Endothelial cell of hepatic sinusoid (primary cell): ENCODE measurements at regions not wholly inside any gene's neighbourhood (a gene's known extent, or its start where the extent isn't known, plus 50 kb on each side); places are given as distances from the start of the nearest gene placed in this dataset.

Experiments
- in situ Hi-C: cut with HindIII; loops from 2 replicates; pipeline ENCODE4 v1.10.0; 2017; ENCODE audit warnings: low sequenced_read_pairs

DNA sequence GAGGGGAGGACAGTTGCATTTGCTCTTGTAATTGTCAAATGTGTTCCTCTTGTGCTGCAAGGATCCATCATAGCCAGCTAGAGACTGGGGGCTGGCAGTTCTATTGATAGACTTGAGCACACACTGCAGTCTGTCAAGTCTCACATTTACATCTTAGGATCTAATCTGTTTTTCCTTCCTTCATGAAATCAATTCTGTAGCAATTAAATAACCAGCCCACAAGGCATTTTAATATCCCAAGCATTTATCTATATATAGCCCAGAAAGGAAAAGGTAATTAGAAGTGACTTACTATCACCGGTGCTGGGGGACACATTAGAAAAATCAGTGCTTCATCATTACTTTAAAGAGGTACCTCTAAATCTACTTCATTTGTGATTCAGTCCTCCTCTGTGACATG lies 143.0 kb upstream of the STXBP5 start:
- in situ Hi-C loops, result no loop called here

DNA sequence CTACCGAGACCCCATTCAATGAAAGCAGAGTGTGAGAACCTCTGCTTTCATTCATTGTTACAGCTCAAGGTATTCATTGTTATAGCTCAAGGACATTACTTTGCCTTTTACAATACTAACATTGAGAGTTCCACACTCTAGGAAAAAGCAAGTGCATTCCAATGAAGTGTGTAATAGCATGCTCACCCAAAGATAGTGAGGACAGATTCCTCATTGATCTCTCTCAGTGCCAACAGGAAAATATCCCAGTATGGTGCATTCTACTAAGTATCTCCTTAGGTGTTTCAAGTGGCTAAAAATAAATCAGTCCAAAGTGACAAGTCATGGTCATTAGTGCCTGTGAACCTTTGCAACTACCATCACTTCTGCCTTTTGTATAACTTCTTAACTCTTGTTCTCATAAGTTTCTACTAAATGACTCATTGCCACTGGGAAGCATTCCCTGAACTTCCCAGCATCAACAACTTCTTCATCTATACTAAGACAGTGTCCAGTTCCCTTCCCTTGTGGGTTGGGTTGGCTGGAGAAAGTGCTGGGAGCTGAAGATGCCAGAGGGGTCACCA lies 140.7 kb upstream of the STXBP5 start:
- in situ Hi-C loops, result no loop called here

DNA sequence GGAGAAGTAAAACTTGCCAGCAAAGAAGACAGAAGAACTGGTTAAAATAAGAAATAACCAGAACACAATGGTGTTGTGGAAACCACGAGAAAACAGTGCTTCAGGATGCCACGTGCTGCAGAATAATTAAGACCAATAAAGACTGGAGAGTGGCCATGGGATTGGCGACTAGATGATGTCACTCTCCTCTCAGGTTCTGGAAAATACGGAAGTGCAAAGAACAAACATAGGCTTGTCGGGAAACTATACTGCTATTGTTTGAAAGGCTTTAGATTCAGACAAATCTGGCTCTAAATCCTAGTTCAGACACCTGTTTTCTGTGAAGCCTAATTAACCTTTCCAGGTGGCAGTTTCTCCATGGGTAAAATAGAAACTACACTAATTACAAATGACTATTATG lies 138.4 kb upstream of the STXBP5 start:
- in situ Hi-C loops, result no loop called here

DNA sequence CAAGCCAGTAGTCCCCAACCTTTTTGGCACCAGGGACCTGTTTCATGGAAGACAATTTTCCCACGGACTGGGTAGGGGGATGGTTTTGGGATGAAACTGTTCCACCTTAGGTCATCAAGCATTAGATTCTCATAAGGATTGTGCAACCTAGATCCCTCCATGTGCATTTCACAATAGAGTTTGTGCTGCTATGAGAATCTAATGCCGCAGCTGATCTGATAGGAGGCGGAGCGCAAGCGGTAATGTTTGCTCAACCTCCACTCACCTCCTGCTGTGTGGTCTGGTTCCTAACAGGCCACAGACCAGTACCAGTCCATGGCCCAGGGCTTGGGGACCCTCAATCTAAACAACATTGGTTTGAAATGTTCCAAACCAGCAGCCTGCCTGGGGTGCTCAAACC lies 137.0 kb upstream of the STXBP5 start:
- in situ Hi-C loops, result no loop called here

DNA sequence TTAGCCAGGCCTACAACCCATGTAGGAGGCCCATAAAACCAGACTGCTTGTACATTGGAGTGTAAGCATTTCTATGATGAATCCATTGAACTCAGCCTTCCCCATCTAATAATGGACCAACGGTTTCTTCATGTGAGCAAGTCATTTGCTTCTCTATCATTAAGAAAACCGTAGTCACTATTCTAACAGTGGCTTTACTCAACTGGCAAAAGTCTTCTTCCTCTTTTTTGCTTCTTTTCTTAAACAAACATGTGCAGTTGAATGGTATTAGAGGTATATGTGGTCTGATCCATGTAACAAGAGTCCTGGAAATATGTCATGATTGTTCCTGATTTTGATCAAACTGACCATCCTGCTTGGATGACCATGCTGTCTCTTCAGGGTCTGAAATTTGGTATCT lies 132.4 kb upstream of the STXBP5 start:
- in situ Hi-C loops, result no loop called here

DNA sequence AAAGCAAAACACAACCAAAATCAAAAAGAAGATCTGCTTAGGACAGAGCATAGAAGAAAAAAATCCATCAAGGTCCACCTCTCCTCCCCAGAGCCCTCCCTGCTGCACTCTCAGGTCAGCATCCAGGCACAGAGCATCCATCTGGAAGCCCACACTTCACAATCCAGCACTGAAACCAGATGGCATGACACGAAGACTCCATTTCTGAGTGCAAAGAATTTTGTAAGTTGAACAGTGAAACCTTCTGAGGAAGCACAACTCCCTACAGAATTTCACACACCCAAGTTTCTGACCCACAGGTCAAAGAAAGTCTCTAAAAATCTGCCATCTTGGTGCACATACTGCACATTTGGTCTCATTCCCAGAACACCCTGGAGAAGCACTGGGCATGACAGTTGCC lies 128.8 kb upstream of the STXBP5 start:
- in situ Hi-C loops, result no loop called here

DNA sequence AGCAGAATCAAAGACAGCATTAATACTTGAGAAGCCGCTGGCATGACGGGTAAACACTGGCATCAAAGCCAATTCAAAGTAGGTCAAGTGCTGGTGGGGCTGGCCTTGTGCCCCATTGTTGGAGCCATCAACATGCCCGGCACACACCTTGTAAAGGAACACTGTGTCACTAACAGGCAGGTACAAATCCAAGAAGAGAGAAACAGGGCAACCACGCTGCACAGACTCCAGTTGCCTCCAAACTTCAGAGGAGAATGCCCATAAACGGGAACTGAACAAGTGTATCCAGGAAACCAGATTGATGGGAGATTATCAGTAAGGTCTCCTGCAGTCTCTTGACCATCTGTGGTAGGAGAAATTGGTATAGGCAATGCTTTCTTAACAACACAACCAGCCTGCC lies 127.0 kb upstream of the STXBP5 start:
- in situ Hi-C loops, result no loop called here

DNA sequence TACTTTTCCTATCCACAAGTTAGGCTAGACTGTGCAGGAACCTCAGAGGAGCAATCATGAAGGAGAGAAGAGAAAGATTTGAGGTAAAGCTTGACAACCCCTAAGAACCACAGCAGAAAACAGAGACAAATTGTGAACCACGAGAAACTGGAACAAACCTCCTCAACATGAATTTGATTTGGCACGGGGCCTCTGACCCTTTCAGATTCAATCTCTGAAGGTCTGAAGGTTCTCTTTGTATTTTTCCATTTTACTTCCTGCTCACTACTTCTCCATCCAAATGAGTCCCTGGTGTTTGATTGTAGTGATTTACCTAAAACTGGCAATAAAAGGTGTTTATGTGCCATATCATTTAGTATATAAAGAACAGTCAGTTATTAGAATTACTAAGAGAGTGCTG lies 126.1 kb upstream of the STXBP5 start:
- in situ Hi-C loops, result no loop called here

DNA sequence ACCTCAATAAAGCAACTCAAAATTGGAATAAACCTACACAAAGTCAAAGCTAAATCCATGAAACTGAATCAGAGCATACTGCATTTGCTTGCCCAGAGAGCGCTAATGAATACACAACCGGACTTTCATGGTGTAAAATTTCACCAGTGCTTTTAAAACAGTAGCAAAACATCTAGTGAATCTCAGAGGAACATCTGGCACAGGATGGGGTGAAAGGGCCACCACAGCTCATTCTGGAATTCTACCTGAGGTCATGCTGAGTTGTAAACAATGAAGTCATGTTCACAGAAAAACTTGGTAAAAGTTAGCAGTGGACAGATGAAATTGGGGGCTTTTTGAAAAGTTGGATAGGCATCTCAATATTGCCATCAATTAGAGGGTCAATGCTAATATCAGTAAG lies 125.6 kb upstream of the STXBP5 start:
- in situ Hi-C loops, result no loop called here

DNA sequence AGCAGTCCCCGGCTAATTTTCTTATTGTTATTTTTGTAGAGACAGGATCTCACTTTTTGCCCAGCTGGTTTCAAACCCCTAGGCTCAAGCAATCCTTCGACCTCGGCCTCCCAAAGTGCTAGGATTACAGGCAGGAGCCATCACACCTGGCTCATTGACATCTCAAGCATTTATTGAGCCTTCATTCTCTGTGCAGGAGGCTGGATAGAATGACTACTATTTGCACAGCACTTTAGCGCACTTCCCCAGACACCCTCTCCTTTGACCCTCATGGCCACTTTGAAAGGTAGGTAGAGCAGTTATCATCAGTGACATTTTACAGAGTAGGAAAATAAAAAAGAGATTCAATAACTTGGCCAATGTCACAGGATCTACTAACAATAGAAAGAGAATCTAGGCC lies 124.0 kb upstream of the STXBP5 start:
- in situ Hi-C loops, result no loop called here

DNA sequence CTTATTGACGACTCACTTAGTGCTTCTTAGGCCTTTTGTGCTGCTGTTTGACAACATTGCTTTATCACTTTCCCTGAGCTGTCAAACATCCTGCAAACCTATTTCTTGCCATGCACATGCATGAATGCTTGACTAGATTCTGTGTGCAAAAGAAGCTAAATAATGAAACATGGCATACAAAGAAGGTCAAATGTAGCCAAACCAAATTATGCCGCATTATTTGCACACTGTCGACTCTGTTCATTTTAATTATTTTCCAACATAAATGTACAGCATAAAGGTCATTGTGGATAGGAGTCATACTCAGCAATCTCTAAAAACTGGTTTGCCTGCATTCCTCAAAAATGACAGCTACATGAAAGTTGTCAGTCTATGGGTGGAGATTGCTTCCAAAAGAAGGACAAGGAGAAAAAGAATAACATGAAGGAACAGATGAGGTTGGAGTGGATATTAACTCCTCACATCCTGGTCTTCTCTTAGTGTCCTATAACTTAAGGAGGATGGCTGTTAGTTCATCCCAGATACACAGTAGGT lies 123.1 kb upstream of the STXBP5 start:
- in situ Hi-C loops, result no loop called here

DNA sequence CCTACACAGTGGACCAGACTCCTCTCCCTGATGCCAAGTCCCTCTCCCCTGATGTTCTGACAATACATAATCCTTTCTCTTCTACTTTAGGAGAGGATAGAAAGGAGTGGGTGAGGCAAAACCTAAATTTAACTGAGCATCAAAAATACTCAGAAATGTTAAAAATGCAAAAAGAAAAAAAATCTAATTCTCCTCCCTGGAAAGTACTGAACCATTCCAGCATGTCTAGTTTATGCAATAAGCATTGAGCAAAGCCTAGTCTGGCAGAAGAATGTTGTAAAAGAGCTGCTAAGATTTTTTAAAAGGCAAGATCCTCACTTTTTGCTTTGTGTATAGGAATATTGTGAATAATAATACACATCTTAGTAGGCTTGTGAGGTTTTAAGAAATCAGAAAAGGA lies 116.6 kb upstream of the STXBP5 start:
- in situ Hi-C loops, result no loop called here

DNA sequence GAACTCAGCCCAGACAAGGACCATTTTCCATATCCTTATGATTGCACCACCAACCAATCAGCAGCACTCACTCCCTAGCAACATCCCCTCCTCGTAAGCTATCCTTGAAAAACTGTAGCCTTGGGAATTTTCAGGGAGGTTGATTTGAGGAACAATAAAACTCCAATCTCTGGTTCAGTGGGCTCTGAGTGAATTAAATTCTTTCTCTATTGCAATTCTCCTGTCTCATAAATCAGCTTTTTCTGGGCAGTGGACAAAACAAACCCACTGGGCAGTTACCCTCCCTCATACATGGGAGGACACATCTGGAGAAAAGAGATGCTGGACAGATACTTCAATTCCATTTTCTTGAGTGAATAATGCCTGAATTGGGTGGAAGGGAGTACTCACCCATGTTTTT lies 115.4 kb upstream of the STXBP5 start:
- in situ Hi-C loops, result no loop called here

DNA sequence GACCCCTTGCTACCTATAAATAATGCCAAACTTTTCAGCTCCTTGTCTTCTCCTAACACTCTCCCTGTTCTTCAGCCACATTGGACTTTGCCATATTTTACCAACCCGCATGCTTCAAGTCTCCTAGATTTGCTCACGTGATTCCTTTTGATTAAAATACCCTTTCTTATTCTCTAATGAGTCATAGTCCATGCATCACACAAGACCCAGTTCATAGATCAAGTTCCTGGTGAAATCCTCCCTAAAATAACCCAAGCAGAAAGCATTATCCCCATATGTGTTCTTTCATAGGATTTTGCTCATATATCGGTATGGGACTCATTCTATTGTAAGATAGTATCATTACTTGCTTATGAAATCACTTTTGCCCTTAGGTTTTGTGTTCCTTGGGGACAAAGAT lies 108.9 kb upstream of the STXBP5 start:
- in situ Hi-C loops, result no loop called here

DNA sequence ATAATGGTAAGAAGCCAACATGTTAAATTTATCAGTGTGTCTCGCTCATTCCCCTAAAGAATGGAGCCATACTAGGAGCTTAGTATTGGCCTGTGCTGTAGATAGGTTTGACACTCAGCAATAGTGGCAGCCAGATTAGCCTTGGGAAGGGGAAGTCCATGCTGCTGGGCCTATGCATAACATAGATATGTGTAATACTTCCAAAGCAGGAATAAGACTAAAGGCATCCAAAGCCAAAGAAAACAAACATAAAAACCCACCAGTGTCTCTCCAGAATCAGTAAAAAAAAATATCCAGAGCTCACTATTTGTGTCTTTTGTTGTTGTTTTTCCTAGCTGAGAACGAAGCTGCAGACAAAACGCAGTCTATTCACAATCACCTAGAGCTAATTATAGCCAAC lies 104.2 kb upstream of the STXBP5 start:
- in situ Hi-C loops, result no loop called here

DNA sequence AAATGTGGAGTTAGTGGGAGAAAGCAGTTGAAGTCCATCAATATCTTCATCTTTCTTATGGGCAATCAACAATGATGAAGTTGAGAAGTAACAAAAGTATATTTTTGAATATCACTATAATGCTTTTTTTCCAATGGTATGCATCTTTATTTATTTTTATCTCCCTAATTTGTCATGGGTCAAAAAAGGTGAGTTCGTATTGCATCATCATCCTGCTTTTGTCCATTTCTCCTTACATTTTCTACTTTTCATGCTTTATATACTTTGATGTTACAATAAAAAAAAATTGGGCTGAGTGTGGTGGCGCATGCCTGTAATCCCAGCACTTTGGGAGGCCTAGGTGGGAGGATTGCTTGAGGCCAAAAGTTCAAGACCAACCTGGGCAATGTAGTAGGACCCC lies 101.2 kb upstream of the STXBP5 start:
- in situ Hi-C loops, result no loop called here

DNA sequence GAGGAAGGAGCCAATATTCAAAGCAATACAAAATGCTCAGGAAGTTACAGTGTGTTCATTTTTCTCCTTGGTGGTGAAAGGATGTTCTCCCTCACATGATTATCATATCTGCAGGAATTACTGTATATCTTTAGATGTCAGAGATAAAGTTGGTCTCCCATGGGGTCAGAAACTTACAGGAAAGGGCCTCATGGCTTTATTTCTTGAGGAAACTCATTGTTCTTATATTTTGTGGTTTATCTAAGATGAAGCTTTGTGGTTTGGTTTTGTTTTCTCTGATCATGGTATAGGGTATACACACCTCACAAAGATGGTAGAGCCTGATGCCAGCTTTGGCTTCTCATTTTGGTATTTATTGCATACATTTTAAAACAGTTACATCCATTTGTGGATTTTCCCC lies 100.5 kb upstream of the STXBP5 start:
- in situ Hi-C loops, result no loop called here

DNA sequence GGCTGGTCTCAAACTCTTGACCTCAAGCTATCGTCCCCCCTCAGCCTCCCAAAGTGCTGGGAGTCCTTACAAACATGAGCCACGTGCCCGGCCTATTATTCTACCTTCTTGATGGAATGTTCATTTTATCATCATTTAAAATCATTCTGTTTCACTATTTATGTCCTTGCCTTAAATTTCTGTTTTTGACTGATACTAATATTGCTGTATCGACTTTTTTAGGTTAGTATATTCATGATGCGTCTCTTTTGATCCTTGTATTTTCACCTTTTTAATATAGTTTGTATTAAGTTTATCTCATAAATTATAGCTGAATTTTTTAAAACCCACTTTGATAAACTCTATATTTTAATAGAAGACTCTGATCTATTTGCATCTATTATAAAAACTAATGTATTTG lies 98.4 kb upstream of the STXBP5 start:
- in situ Hi-C loops, result no loop called here

DNA sequence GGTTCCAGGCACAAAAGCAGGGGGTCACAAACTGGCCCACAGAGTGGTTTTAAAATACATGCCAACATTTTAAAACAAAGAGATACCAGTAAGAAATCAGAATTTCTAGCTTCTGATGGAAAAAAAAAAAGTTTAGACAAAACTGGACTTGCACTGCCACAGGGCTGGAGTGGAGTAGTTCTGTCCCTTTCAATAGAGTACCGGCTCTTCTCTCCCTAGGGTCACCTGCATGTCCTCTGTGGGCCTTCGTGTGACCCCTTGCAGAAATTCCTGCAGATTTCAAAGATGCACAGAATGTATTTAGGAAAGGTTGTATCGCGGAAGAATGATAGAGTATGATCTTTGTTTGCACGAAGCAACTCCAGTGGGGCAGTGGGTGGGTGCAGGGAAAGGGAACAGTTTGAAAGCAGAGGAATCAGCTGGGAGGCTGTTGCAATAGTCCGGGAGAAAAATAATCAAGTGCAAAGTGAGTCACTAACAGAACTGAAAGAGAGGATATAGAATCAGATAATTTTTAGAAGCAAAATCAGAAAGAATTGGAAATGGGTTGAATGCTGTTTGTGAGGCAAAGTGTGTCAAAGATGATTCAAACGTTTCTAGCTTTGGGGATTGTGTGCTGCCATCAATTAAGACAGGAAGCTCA lies 97.3 kb upstream of the STXBP5 start:
- in situ Hi-C loops, result no loop called here

DNA sequence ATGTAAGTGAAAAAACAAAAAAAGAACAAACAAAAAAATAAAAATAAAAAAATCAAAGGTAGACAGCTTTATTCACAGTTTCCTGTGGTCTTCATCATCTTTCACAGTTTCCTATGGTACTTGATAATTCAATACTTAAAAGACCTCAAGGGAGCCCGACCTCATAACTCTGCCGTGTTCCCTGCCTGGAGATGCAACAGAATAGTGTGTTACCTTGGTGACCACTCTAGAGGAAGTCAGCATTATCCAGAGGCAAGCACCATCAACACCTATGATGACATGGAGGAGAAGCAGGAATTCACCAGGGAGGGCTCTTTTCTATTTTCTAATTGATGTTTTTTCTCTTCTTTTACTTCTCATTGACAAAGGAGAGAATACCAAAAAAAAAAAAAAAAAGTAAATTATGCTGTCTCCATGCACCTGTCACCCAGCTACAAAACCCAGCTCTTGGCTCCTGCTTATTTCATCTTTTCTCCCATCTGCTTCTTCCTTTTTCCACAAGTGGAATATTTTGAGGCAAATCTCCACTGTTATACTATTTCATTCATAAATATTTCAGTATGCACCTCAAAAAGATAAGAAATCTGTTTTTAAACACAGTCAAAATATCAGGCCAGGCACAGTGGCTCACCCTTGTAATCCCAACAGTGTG lies 95.8 kb upstream of the STXBP5 start:
- in situ Hi-C loops, result no loop called here

DNA sequence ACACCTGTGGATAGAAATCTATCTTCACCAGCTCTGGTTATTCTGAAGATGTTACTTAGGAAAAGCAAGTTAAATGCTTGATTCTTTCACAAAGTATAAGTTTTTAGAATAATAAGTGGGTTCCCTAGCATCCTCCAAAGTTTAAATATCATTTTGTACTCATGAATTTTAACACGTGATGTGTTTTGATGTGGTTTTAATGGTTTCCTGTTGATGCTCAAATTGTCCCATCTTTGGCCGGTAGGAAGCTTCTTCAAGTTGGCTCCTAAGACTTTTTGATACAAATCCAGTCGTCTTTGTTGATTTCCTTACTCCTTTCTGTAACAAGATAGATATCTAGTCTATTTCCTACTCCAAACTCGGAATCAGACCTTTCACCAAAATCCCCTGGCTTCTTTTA lies 94.5 kb upstream of the STXBP5 start:
- in situ Hi-C loops, result no loop called here

DNA sequence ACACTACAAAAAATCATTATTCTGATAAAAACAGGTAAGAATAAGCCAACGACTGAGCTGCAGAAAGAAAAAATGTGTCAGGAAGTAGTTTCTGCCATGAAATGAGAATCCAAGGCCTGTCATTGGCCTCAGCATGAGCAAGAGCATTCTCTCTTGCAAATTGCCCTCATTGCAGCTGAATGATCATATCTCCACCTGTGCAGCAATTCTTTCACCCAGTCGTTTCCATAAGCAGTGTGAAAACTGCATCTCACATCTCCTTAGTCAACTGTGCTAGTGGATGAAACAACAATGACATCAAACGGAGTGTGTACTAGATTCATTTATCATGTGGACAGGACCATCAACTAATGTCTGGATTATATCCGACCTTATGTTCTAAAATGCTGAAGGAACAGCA lies 88.2 kb upstream of the STXBP5 start:
- in situ Hi-C loops, result no loop called here

DNA sequence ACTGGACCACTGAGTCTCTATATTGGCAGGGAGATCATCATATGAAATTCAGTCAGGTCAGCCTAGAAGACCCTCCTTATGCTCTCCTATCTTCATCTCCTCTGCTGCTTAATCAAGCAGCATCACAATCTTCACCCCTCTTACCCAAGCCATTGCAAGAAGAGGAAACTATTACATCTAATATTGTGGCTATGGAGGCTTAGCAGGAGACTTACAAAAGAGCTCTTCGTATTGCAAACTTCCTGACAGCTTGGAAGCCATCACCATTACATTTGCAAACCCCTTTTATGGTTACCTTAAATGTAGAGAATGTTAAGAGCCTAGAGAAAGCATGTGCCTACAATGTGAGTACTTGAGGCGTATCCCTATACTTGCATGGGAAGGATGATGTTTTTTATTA lies 87.2 kb upstream of the STXBP5 start:
- in situ Hi-C loops, result no loop called here
